ENCODE measurements at regions not wholly inside any gene's neighbourhood (a gene's known extent, or its start where the extent isn't known, plus 50 kb on each side); places are given as distances from the start of the nearest gene placed in this dataset.

DNA sequence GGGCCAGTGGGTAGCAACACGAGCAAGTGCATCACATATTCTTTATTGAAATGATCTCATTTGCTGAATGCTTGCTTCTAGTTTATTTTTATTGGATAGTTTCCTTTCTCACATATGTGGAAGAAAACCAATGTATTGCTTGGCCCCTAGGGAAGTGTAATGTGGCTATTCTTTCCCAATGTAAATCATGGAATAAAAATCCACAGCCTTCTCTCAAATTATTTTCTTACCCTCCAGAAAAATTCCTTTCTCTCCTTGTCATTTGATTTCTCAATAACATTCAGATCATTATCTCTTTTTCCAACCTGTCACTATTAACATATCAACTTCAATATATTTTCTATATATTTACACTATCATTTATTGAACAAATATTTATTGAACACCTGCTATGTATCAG is 51.9 kb upstream of the PTPRK start:
- Mint-ChIP-seq H3K4me1 (peaks cover 11 to 16% of the 10 kb centered on the region in 2 experiments), H3K4me3 (no peak overlapping the region), H3K9me3 (no peaks in the 10 kb centered on the region), H3K36me3 (ENCODE audit: insufficient read depth in 1 of 3, low read depth in 3 of 3) (no peaks in the 10 kb centered on the region), H3K27me3 (ENCODE audit: low read depth) (no peaks in the 10 kb centered on the region), H3K27ac (no peak overlapping the region)
- Histone ChIP-seq H3K9ac (ENCODE audit: extremely low read depth, insufficient read length, low read length) (no peak overlapping the region), H3K27ac (ENCODE audit: insufficient read length, low read depth, low read length) (no peak overlapping the region), H3K18ac (ENCODE audit: insufficient read length, low read depth, low read length) (no peak overlapping the region), H3K9me3 (ENCODE audit: control insufficient read depth, low read depth, low read length) (no peaks in the 10 kb centered on the region), H3K56ac (ENCODE audit: insufficient read length, low read depth, low read length) (no peak overlapping the region), H3K4me2 (ENCODE audit: insufficient read depth, insufficient read length, low read length) (no peak overlapping the region), H3K4me1 (ENCODE audit: insufficient read depth, low read length) (no peaks in the 10 kb centered on the region), H2BK120ac (ENCODE audit: low read depth, low read length, poor library complexity, severe bottlenecking) (no peak overlapping the region), H3K23me2 (ENCODE audit: insufficient read length, low read depth, low read length, poor library complexity, severe bottlenecking) (no peaks in the 10 kb centered on the region), H2AK5ac (ENCODE audit: insufficient read length, low read length) (no peak overlapping the region), H3K14ac (ENCODE audit: insufficient read depth, low read length) (no peak overlapping the region), H4K5ac (ENCODE audit: insufficient read length, low read depth, low read length) (no peak overlapping the region), H4K20me1 (ENCODE audit: control insufficient read depth, insufficient read depth, insufficient read length) (no peaks in the 10 kb centered on the region), H2AFZ (ENCODE audit: low read length) (no peak overlapping the region), H2BK12ac (ENCODE audit: insufficient read length, low read depth, low read length) (no peak overlapping the region), H2BK15ac (ENCODE audit: low read depth, low read length) (no peak overlapping the region), H3K79me1 (ENCODE audit: insufficient read depth, low read depth, low read length, poor library complexity, severe bottlenecking) (no peaks in the 10 kb centered on the region), H3K4ac (ENCODE audit: low read depth, low read length) (no peak overlapping the region), H3K79me2 (ENCODE audit: insufficient read depth, low read length) (no peaks in the 10 kb centered on the region), H3K23ac (ENCODE audit: insufficient read length, low read depth, low read length) (no peak overlapping the region), H2BK5ac (ENCODE audit: insufficient read length, low read length) (no peak overlapping the region), H4K8ac (replicated peaks; ENCODE audit: insufficient read length, low read depth, low read length) (no peak overlapping the region), H4K91ac (ENCODE audit: insufficient read length, low read depth, low read length) (no peak overlapping the region), H2BK20ac (ENCODE audit: low read depth, low read length, poor library complexity, severe bottlenecking) (no peak overlapping the region), H3K27me3 (ENCODE audit: insufficient read depth, low read length) (no peaks in the 10 kb centered on the region), H3T11ph (ENCODE audit: low read length) (no peak overlapping the region)
- WGBS (ENCODE audit: extremely low coverage, insufficient read length, low lambda C conversion rate) = no CpG with 5 or more reads among the region's 1 CpG
- TF ChIP-seq, protein P1, sequence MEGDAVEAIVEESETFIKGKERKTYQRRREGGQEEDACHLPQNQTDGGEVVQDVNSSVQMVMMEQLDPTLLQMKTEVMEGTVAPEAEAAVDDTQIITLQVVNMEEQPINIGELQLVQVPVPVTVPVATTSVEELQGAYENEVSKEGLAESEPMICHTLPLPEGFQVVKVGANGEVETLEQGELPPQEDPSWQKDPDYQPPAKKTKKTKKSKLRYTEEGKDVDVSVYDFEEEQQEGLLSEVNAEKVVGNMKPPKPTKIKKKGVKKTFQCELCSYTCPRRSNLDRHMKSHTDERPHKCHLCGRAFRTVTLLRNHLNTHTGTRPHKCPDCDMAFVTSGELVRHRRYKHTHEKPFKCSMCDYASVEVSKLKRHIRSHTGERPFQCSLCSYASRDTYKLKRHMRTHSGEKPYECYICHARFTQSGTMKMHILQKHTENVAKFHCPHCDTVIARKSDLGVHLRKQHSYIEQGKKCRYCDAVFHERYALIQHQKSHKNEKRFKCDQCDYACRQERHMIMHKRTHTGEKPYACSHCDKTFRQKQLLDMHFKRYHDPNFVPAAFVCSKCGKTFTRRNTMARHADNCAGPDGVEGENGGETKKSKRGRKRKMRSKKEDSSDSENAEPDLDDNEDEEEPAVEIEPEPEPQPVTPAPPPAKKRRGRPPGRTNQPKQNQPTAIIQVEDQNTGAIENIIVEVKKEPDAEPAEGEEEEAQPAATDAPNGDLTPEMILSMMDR (conservative IDR thresholded peaks at IDR 0.05) = no peak
- no peak for DNase-seq
